WI38 (cell line): ENCODE measurements at regions not wholly inside any gene's neighbourhood (a gene's known extent, or its start where the extent isn't known, plus 50 kb on each side); places are given as distances from the start of the nearest gene placed in this dataset.

Experiments used
- H3K4me3 ChIP-seq: 2 replicates; pipeline ENCODE4 v1.5.1; 2011; ENCODE audit warnings: low read depth, mild to moderate bottlenecking, control low read depth, low read length
- CTCF ChIP-seq: IDR thresholded peaks from 2 replicates; pipeline ENCODE4 v1.5.1; 2012; ENCODE audit warnings: low read depth, mild to moderate bottlenecking, control low read depth, low read length

- TF ChIP-seq CTCF = no peak
- no peak overlapping the region for H3K4me3 ChIP-seq
These were observed 129.5 kb upstream of the SESN3 start for GRCh38 chr11:95360377-95361075.

GRCh38 chr11:95359756-95360155, 128.8 kb upstream of the SESN3 start:
- H3K4me3 ChIP-seq = no peak overlapping the region
- no peak for TF ChIP-seq CTCF

GRCh38 chr11:95359341-95359663, 128.3 kb upstream of the SESN3 start:
- no peak for TF ChIP-seq CTCF
- no peak overlapping the region for H3K4me3 ChIP-seq

GRCh38 chr11:95358511-95359340, 127.7 kb upstream of the SESN3 start:
- TF ChIP-seq CTCF = no peak
- no peak overlapping the region for H3K4me3 ChIP-seq

- no peak overlapping the region for H3K4me3 ChIP-seq
- TF ChIP-seq CTCF = no peak
These were observed 123.3 kb upstream of the SESN3 start for GRCh38 chr11:95354304-95354703.

GRCh38 chr11:95353706-95354105, 122.7 kb upstream of the SESN3 start:
- H3K4me3 ChIP-seq = no peak overlapping the region
- TF ChIP-seq CTCF = no peak

- TF ChIP-seq CTCF = no peak
These were observed 121.8 kb upstream of the SESN3 start for GRCh38 chr11:95352733-95353346.

More at GRCh38 chr11:95352733-95353346, 121.8 kb upstream of the SESN3 start:
- H3K4me3 ChIP-seq = no peak overlapping the region
